Astrocyte of the cerebellum (primary cell): ENCODE measurements at regions not wholly inside any gene's neighbourhood (a gene's known extent, or its start where the extent isn't known, plus 50 kb on each side); places are given as distances from the start of the nearest gene placed in this dataset.

ENCODE experiments used
- DNase-seq: peaks from one replicate; pipeline ENCODE4 v3.0.0-alpha.2; 2011; ENCODE audit warnings: low read depth
- H3K4me3 ChIP-seq: 2 replicates; pipeline ENCODE4 v1.5.1; 2011; ENCODE audit warnings: mild to moderate bottlenecking, low read depth, low read length, moderate library complexity
- CTCF ChIP-seq: IDR thresholded peaks from 2 replicates; pipeline ENCODE4 v1.5.1; 2012; ENCODE audit warnings: low read length, low read depth, moderate library complexity, mild to moderate bottlenecking; ENCODE audit errors: missing control alignments
- in situ Hi-C: cut with HindIII; loops from 2 replicates; pipeline ENCODE4 v1.10.0; 2017; ENCODE audit warnings: low sequenced_read_pairs

GRCh38 chr4:19924761-19925160, 326.9 kb upstream of the SLIT2 start:
- DNase-seq = peak; percentile 42
- H3K4me3 ChIP-seq = no peak overlapping the region
- TF ChIP-seq CTCF = no peak
- in situ Hi-C loops = no loop called here

DNA sequence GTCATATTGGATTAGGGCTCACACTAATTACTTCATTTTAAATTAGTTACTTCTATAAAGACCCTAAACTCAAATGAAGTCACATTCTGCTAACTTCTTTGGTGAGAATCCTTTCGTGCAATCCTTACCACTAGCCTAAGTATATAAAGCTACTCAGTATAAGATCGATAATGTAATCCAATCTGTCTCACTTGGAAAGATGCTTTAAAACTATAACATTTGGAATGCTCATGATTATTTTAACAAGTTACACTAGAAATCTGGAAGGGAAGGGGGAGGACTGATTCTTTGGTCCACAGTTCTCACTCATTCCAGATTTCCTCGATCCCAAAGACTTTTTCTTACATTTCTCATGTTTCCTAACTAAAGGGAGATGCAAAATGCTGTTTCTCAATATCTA, 336.4 kb upstream of the SLIT2 start:
- DNase-seq = no peak
- in situ Hi-C loops = no loop called here
- no peak overlapping the region for H3K4me3 ChIP-seq
- no peak for TF ChIP-seq CTCF

DNA sequence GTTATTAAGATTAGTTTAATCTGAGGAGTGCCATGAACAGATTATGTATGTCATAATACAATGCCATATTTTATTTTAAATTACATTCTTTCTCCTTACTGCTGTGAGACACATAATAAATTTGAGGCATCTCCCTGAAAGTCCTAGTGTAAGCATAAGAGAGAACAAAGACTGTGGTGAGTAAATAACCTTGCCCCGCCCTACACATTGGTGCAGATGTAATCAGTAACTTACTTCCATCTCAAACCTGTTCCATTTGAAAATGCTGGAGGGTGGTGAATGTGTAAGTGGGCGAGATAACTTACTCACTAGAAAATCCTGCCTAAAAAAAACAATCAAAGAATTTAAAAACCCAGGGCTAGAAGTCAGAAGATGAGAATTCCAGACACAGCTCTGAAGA, 338.1 kb upstream of the SLIT2 start:
- in situ Hi-C loops = no loop called here
- no peak for TF ChIP-seq CTCF

DNA sequence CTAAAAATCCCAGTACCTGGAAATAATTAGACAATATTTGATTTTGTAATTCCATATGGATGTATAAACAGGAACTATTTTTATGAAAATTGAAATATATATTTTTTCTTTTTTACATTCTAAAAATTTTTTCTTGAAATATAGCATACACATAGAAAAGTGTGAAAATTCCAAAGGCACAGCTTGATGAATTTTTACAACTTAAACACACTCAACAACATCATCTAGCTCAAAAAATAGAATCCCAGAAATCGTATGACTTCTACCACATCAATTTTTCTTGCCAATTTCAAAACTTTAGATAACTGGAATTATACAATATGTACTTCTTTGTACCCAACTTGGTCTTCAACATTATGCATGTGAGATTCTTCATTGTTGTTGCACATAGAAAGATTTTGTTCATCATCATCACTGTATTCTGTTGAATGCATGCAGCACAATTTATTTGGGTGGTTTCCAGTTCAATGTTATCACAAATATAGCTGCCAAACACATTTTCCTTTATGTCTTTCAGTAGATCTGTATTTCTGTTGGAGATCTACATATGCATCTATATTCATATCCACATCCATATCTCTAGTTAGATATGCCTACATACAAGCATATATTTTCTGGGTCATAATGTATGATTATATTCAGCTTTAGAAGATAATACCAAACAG, 340.7 kb upstream of the SLIT2 start:
- in situ Hi-C loops = no loop called here
- TF ChIP-seq CTCF = no peak
- no peak for DNase-seq
- H3K4me3 ChIP-seq = no peak overlapping the region

More for the DNA sequence above, 338.1 kb upstream of the SLIT2 start:
- DNase-seq = no peak
- H3K4me3 ChIP-seq = no peak overlapping the region

- in situ Hi-C loops = no loop called here
- no peak for TF ChIP-seq CTCF
- DNase-seq = no peak
- H3K4me3 ChIP-seq = no peak overlapping the region
Measured at GRCh38 chr4:19905024-19905423, 346.7 kb upstream of the SLIT2 start.

GRCh38 chr4:19888587-19888986, 363.1 kb upstream of the SLIT2 start:
- in situ Hi-C loops = no loop called here

More at GRCh38 chr4:19888587-19888986, 363.1 kb upstream of the SLIT2 start:
- DNase-seq = no peak
- TF ChIP-seq CTCF = no peak
- no peak overlapping the region for H3K4me3 ChIP-seq
